Esophagus muscularis mucosa (tissue), 4 donors: ENCODE measurements at regions not wholly inside any gene's neighbourhood (a gene's known extent, or its start where the extent isn't known, plus 50 kb on each side); places are given as distances from the start of the nearest gene placed in this dataset.

ENCODE experiments used
- DNase-seq: peaks from one replicate; pipeline ENCODE4 v3.0.0-alpha.2; 2017; ENCODE audit errors: extremely low spot score
- H3K27ac ChIP-seq, 4 donors: fragments of 200-600 bp; sonication (generic); replicated peaks in 1 of 4; 1 replicate in 3 of 4; 2 replicates in 1 of 4; pipeline ENCODE4 v1.5.1; 2016 to 2019; ENCODE audit warnings: mild to moderate bottlenecking in 1 of 4
- H3K27me3 ChIP-seq, 4 donors: fragments of 200-600 bp; sonication (generic); one replicate each; pipeline versions ENCODE4 v1.5.1 to v1.6.0; 2016 to 2019
- H3K36me3 ChIP-seq, 4 donors: fragments of 200-600 bp; sonication (generic); one replicate each; pipeline ENCODE4 v1.5.1; 2016 to 2019
- H3K4me1 ChIP-seq, 4 donors: fragments of 200-600 bp; sonication (generic); one replicate each; pipeline ENCODE4 v1.5.1; 2016 to 2019
- H3K4me3 ChIP-seq, 4 donors: fragments of 200-600 bp; sonication (generic); 1 replicate in 2 of 4; 2 replicates in 2 of 4; pipeline ENCODE4 v1.5.1; 2016 to 2019; ENCODE audit warnings: mild to moderate bottlenecking in 4 of 4, moderate library complexity in 1 of 4
- H3K9me3 ChIP-seq, 4 donors: fragments of 200-600 bp; sonication (generic); 1 replicate in 3 of 4; 2 replicates in 1 of 4; pipeline ENCODE4 v1.5.1; 2016 to 2019
- CTCF ChIP-seq, 3 experiments: fragments of 200-600 bp in 2 of 3; fragments of 450-650 bp in 1 of 3; sonication (generic) in 2 of 3; IDR thresholded peaks; one replicate each; pipeline ENCODE4 v1.5.1; 2017 to 2019; ENCODE audit warnings: antibody characterized with exemption in 3 of 3, mild to moderate bottlenecking in 2 of 3, moderate library complexity in 1 of 3
- EP300 ChIP-seq: sonication (generic); formaldehyde crosslinking; IDR thresholded peaks from one replicate; pipeline ENCODE4 v1.6.1; 2017; ENCODE audit warnings: antibody characterized with exemption
- POLR2A ChIP-seq: fragments of 450-650 bp; IDR thresholded peaks from one replicate; pipeline ENCODE4 v1.6.1; 2017; ENCODE audit warnings: antibody characterized with exemption, moderate library complexity, mild to moderate bottlenecking, low read depth
- POLR2AphosphoS5 ChIP-seq, 2 donors: sonication (generic); formaldehyde crosslinking; IDR thresholded peaks; one replicate each; pipeline ENCODE4 v1.6.1; 2017; ENCODE audit warnings: antibody characterized with exemption in 2 of 2
- WGBS: methylation state at CpG from one replicate; pipeline ENCODE4 v1.1.5; 2018; 5-methylcytosine and 5-hydroxymethylcytosine counted together
- intact Hi-C: fragments of 100-400 bp; cut with DNase I; formaldehyde crosslinking; loops from one replicate; pipeline ENCODE4 v1.15.1; 2023

DNA sequence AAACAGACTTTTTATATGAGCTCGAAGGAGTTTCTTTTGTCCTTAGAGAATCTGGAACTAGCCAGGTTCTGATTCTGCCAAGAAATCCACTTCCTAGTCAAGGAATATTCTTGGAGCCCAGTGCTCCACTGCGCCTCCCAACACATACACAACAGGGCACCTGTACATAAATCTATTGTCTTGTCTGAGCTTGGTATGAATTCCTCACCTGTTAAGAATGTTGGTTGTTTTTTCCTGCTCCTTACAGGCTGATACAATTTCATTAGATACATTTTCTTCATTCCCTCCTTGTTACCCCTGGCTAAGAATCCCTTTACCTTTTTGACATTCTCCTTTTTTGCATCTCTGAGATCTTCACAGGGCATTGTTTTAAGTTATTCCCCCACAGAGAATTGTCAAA lies 56.0 kb upstream of the FZD7 start:
- no peaks in the 10 kb centered on the region for H3K27me3 ChIP-seq
- no peak overlapping the region for H3K4me3 ChIP-seq
- 88% methylated on average over 2 of the region's 2 CpGs for WGBS
- intact Hi-C loops: no loop called here
- H3K36me3 ChIP-seq: no peaks in the 10 kb centered on the region
- peaks cover 0 to 5% (median 0%) of the 10 kb centered on the region in 4 donors for H3K4me1 ChIP-seq
- DNase-seq: no peak
- no peak overlapping the region for H3K27ac ChIP-seq
- TF ChIP-seq POLR2AphosphoS5 (IDR thresholded peaks at IDR 0.05): no peak
- no peak for TF ChIP-seq EP300
- TF ChIP-seq POLR2A: no peak
- no peak for TF ChIP-seq CTCF (IDR thresholded peaks at IDR 0.05)
- no peaks in the 10 kb centered on the region for H3K9me3 ChIP-seq

DNA sequence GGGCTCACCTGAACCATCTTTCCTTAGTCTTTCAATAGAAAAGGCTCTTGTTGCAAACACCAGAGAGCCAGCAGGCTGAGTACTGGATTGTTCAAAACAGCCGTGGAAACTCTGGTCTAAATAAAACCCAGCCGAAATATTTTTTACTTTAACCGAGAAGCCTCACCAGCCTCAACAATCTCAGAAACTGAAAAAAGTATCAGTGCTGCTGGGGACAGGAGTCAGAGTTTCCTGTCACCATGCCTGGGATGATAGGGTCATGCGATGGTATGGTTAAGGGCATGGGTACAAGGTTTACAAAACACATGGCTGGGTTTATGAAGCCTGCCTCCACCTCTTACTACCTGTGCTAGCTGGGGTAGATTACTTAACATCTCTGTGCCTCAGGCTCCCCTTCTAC lies 55.3 kb upstream of the FZD7 start:
- Histone ChIP-seq H3K27me3 (no peaks in the 10 kb centered on the region), H3K4me1 (peaks cover 0 to 5% (median 0%) of the 10 kb centered on the region in 4 donors), H3K9me3 (no peaks in the 10 kb centered on the region), H3K27ac (no peak overlapping the region), H3K36me3 (no peaks in the 10 kb centered on the region), H3K4me3 (no peak overlapping the region)
- no peak for DNase-seq
- TF ChIP-seq CTCF (IDR thresholded peaks at IDR 0.05): no peak
- no peak for TF ChIP-seq POLR2A
- no peak for TF ChIP-seq EP300
- TF ChIP-seq POLR2AphosphoS5 (IDR thresholded peaks at IDR 0.05): no peak
- intact Hi-C loops: no loop called here
- 96% methylated on average over 4 of the region's 4 CpGs for WGBS

DNA sequence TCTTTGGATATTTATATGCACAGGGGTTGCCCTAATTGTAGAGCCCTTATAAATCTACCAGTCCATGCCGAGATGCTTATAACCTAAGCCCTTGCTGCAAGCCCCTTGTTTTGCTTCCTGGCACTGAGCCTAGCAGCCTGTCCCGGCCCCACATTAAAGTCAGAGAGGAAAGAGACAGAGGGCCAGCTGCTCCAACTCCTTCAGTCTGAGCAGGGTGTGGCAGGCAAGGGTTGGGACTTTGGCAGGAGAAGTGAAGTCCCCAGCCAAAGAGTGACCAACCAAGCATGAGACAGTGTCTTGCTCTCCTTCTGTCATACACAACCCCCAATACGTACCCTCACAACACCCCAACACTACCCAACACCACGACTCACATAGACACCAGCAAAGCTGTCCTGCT lies 54.7 kb upstream of the FZD7 start:
- Histone ChIP-seq H3K4me3 (no peak overlapping the region), H3K27me3 (no peaks in the 10 kb centered on the region), H3K4me1 (peaks cover 0 to 5% (median 0%) of the 10 kb centered on the region in 4 donors), H3K36me3 (no peaks in the 10 kb centered on the region), H3K27ac (no peak overlapping the region), H3K9me3 (no peaks in the 10 kb centered on the region)
- 74% methylated on average over 4 of the region's 4 CpGs for WGBS
- intact Hi-C loops: no loop called here
- DNase-seq: no peak
- no peak for TF ChIP-seq POLR2AphosphoS5 (IDR thresholded peaks at IDR 0.05)
- TF ChIP-seq CTCF (IDR thresholded peaks at IDR 0.05): no peak
- TF ChIP-seq POLR2A: no peak
- no peak for TF ChIP-seq EP300

- WGBS: 88% methylated on average over 8 of the region's 8 CpGs
- intact Hi-C loops: no loop called here
Measured at GRCh38 chr2:201980389-201980821, 53.2 kb upstream of the FZD7 start.

More at GRCh38 chr2:201980389-201980821, 53.2 kb upstream of the FZD7 start:
- H3K27ac ChIP-seq: no peak overlapping the region
- no peaks in the 10 kb centered on the region for H3K9me3 ChIP-seq
- no peaks in the 10 kb centered on the region for H3K36me3 ChIP-seq
- DNase-seq: no peak
- TF ChIP-seq POLR2AphosphoS5 (IDR thresholded peaks at IDR 0.05) (no peak), POLR2A (no peak), CTCF (IDR thresholded peaks at IDR 0.05) (no peak), EP300 (no peak)
- no peak overlapping the region for H3K4me3 ChIP-seq
- H3K4me1 ChIP-seq: peaks cover 0 to 12% (median 9%) of the 10 kb centered on the region in 4 donors
- no peaks in the 10 kb centered on the region for H3K27me3 ChIP-seq
